HG02970 (cell line): ENCODE measurements at regions not wholly inside any gene's neighbourhood (a gene's known extent, or its start where the extent isn't known, plus 50 kb on each side); places are given as distances from the start of the nearest gene placed in this dataset.

ENCODE experiments used
- ATAC-seq: cut with Tn5 transposase; IDR thresholded peaks from one replicate; pipeline ENCODE4 v1.9.1; 2021; ENCODE audit warnings: mild to moderate bottlenecking, moderate library complexity, moderate number of reproducible peaks; ENCODE audit not compliant: unreplicated experiment, low FRiP score

DNA sequence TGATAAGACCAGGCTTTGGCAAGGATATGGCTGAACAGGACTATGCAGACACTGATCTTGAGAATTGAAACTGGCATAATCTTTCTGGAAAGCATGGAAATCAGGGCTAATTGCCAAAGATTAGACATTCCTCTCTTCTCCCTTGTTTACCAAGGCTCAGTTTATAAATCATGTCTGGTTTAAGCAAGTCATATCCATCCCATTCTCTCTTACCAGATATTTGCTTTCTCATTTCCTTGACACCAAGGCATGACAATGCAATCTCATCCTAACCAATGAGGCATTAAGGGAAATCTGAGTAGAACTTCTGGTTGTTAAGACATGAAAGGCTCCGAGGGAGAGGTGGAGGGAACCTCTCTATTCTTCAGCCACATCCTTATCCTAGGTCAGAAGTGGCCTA, 110.3 kb upstream of the CEP85L start:
- ATAC-seq: no peak

DNA sequence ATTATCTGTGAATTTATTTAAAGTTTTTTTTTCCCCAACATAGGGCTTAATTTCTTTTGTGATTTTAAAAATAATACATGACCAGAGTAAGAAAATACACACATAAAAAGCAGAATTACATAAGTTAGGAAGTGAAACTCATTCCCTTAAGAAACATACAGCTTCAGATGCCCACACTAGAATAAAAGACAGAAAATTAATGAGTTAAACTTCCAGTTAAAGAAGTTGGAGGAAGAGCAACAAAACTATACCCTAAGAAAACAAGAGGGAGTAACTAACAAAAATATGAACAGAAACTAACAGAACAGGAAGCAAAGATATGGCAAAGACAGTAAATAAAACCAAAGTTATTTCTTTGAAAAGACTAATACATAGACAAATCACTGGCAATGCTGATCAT, 107.6 kb upstream of the CEP85L start:
- ATAC-seq: no peak

DNA sequence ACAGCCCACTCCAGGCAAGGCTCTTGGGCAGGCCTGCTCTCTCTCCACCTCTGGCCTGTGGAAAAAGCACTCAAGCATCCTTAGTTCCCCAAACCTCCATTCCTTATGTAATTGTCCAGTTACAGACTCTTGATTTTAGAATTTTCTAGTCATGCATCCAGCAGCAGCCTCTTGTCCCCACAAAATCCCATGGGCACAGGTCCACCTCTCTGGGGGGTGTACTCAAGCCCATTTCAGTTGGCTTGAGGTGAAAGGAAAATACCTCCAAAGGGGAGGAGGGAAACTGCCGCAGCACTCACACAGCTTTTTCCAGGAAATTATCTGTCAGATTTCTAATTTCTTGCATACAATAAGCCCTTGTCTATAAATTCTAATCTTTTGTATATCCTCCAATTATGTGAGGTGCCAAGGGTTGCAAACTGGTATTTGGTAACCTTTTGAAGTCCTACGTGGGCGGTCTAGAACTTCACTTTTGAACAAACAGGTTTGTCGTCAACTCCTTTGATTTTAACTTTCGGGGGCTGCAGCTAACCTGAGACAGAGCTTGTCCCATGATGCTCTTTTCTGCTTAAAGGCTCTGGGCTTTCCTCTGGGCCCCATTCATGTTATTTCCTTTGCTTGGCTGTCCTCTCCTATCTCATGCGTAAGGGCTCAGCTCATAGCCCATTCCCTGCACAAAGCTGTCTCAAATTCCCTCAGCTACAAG, 104.7 kb upstream of the CEP85L start:
- no peak for ATAC-seq

DNA sequence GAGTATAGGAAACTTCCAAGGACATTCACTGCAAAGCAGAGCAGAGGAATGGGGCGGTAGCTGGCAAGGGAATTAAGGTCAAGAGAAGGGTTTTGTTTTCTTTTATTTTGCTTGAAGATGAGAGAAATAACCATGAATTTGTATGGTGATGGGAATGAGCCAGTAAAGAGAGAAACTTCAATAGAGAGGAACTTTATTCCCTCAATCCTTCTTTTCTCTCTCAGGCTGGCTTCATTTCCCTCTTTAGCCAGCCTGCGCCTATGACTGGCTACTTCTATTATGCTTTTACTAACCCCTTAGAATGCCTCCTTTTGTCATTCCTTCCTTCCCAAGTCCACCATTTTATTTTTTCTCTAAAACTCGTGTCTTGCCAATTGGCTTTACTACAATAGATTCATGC, 101.4 kb upstream of the CEP85L start:
- no peak for ATAC-seq

DNA sequence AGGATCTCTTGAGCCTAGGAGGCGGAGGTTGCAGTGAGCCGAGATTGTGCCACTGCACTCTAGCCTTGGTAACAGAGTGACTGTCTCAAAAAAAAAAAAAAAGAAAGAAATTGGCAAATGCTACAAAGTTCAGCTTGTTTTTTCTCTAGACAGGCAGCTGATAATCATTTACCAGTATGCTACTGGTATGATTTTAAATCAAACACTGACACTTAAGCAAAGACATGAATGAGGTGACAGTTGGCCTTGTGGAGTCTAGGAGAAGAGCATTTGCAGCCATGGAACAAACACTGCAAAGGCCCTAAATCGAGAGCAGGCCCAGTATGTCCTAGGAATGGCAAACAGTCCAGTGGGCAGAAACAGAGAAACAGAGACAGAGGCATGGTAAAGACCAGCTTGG, 99.7 kb upstream of the CEP85L start:
- no peak for ATAC-seq

DNA sequence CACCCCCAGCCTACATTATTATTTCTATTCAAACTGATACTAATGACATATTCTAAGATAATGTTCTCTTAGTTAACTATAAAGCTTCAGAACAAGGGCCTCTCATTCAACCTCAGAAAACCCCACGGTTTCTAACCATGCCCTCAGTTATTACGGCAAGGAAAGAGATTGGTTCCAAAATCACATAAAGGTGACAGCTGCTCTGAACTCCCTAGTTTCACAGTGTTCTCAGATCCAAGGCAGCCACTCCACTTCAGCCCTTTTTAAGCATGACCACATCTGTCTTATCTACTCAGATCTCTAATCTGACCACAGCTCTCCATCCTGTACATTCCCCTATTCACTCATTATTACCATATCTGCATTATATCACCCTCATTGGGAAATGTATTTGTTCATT, 98.8 kb upstream of the CEP85L start:
- no peak for ATAC-seq

DNA sequence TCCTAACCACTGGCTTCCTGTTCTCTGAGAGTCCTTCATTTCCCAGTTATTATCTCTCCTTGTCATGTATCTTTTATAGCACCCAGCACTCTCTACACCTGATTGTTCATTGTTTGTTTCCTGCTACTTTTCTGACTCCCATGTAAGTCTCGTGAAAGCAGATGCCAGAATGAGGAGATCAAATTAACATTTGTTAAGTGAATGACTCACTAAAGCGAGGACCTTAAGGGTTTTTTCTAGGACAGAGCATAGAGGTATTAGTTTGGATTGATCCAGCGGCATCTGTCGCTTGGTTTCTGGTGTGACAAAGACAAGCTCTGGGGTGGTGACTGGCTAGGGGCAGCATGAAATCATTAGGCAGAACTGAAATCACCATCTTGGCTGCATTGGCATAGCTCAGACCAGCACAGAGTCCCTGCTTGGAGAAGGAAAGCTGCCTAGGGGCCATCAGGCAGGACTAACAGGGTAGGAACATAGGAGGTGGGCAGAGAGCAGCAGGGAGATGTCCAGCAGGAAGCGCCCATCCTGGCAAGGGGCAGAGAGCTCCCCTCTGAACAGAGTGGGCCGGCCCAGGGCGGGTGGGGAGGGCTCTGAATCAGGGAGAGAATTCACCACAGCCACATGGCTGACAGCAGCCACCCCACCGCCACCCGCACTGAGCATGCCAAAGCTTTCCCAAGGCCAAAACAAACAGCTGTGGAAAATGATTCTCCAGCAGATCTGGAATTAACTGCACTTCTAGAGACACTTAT, 97.1 kb upstream of the CEP85L start:
- no peak for ATAC-seq

DNA sequence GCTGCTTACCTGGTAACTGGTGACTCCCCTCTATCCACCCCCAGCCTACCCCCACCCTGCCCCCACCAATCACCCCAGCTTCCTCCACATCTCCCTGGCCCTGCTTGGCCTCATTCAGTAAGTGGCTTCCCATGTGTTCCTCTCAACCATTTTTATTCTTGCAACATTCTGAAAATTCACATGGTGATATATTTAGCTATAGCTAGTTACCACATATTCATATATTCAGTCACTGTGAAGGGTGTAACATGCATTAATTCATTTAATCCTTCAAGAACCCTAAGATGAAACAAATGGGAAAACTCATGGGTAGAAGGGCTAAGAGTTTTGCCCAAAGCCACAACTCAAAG, 95.4 kb upstream of the CEP85L start:
- ATAC-seq: no peak

DNA sequence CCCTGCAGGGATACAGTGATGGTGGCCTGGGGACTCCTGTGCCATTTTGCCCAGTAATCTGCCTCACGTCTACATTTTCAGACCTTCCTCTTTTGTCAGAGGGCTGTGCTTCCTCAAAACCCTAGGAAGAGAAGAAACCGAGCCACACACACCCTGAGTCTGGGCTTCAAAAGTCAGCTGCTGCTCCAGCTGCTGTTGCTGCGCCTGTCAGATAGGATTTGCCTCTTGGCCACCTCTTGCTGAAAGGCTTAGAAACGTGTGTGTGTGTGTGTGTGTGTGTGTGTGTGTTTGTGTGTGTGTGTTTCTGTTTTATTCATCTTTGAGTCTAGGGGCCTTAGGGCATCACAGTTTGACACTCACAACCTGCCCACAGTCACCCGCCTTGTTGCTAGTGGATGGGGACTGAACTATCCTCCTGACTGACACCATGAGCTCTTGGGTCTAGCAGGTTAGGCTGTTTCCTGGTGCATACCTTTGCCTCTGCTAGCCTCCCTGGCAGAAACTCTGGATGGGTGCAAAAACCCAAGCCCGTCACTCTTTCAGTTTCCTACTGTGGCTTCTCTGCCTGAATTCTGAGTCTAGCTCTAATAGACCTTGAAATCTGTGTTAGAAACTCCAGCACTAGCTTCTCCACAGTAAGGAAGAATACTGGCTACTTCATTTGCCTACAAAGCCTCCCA, 94.9 kb upstream of the CEP85L start:
- no peak for ATAC-seq

DNA sequence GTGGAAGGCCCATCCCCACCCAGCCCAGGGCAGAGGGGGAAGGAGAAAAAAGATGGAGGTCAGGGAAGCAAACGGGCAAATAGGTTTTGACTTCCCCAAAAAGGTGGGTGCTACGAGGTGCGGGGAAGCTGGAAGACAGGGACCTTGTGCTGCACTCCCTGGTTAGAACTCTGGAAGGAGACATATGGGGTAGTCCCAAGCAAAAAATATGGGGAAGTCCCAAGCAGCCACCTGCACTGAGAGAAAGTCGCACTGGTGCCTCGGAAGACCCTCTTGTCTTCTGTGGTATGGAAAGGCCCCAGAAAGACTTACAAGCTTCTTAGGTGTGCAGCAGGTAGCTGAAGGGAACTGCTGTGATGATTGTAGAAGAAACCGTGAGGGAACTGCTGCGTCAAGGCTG, 93.8 kb upstream of the CEP85L start:
- ATAC-seq: no peak

DNA sequence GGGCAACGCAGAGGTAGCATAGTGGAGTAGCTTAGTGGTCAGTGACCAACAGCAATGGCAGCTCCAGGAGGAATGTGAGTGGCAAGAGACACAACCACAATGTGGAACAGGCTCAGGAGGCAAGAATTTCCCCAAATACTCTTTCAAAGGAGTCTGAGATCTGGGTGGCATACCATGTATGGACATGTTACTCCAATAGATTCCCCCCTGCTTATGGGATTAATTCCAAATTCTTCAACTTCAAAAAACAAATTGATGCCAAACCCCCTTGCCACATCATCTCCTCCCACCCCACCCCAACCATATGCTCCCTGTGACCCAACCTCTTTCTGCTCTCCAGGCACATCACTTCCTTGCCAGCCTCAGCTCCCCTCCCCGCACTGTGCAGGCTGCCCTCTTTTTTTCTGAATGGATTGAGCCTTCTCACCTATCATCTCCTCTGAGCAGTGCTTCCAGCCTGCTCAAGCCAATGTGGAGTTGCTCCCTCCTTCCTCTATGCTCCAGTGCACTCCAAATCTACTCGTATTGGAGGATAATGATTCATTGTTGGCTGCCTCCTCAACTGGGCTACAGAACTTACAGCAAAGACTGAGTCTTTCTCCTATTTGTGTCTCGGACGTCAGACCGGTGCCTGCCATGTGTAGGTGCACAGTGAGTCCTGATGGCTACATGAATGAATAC, 93.0 kb upstream of the CEP85L start:
- no peak for ATAC-seq

DNA sequence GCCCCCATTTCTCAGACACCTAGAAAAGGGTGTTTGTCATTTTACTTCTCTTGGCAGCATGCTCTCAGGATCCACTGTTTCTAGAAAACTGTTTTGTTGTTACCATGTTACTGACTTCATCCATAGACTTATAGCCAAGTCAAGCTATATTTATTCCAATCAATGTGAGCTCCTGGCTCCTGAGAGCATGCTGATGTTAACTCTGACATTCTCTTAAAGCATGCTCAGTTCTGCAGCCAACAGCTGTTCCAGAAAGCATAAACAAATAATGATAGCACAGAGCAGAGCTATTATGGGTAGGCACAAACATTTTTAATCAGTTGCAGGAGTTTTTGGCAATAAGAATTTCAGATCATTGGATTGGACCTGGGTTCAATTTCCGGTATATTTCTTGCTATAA, 92.4 kb upstream of the CEP85L start:
- no peak for ATAC-seq

DNA sequence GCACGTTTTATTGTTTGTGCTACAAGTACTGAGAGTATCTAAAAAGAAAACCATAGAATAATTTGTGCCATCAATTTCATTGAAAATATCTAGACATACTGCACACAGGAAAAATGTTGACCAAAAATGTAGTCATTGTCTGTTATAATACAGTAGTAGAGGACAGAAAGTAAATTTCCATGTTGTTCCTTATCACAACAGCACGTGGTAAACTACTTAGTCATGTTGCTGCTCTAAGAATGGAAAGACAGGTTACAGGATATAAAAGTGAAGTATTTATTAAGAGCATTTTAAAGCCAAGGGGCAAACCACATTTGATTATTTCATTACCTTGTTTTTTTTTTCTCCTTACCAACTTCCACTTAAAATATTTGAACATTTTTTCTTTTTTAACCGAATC, 89.0 kb upstream of the CEP85L start:
- ATAC-seq: no peak

DNA sequence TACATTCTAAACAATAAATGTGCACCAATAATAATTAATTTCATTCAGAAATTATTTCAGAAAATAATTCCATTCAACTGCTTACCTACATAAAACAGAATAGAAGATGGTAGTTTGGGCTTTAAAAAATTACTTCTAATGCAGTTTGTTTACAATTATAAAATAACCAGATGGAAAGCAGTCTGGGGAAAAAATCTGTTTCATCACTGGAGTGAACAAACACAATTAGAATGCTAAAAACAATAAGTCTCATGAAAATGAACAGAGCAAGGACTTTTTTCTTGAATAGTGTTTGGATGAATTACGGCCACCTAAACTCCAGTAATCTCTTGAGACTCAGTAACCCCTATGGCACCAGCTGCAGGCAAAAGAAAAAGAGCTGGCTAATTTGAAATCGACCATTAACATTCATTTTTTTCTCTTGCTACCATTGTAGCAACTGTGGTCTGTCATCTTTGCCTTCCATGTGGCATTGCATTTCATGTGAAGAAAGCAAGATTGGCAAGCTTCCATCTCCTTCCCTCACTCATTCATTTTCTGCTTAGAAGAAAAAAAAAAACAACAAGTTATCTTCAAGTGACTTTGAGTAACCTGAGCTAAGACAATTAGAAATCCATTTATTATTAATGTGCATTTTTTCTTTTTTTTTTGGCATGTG, 88.4 kb upstream of the CEP85L start:
- ATAC-seq: no peak

DNA sequence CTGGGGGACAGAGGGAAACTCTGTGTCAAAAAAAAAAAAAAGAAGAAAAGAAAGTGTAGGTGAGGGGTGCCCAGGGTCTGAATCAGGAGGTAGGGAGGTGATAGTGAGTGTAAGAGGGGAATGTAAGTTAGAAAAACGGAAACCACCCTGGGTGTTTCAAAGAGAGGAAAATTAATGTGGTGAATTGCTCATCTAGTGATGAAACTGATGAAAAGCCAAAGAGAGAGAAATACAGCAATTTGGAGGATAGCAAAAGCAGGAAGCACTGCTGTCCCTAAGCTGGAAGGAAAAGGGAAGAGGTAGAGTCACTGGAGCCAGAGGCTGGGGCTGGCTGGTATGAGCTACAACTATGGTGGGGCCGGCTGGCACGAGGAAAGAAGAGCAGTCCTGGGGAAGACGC, 85.0 kb upstream of the CEP85L start:
- no peak for ATAC-seq

DNA sequence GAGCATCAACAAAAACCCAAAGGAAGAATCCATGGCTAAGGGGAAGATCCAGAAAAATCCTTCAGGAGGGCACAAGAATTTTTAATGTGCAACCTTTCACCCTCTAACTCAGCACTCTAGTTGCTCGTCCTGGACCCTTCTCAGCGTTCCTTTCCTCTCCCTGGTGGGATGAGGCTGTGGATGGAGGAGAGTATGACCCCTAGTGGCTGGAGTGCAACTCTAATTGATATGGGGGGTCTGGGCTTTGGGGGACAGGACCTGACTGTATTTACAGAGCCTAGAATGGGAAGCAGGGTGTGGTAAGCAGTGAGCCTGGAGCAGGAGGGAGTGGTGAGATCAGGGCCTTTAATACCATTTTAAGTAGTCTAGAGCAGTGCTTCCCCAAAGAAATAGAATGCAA, 83.9 kb upstream of the CEP85L start:
- ATAC-seq: no peak

DNA sequence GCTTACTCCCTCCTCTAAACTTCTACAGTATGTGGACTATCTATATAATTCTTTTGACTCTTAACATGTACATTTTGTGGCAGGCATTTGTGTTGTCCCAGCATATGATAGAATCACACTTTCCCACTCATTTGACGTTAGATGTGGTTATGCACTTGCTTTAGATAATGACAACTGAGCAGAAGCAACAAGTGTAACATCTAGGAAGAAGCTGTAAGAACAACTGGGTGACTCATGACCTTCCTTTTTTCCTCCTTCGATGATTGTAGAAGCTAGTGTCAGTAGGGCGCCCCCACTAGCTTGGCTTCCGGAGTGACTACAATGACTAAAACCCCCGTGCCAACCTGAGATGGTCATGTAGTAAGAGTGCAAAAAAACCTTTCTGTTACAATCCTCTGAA, 74.6 kb upstream of the CEP85L start:
- no peak for ATAC-seq

DNA sequence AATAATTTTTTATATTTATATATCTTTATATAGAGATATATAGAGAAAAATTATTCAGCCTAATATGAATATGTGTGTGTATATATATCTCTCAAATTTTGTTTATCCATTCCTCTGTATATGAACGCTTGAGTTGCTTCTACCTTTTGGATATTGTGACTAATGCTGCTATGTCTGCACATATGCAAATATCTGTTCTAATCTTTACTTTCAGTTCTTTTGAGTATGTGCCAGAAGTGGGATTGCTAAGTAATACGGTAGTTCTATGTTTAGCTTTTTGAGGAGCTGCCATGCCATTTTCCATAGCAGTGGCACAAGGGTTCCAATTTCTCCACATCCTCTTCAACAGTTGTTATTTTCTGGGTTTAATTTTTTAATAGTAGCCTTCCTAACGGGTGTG, 72.8 kb upstream of the CEP85L start:
- peak; percentile 74 for ATAC-seq

DNA sequence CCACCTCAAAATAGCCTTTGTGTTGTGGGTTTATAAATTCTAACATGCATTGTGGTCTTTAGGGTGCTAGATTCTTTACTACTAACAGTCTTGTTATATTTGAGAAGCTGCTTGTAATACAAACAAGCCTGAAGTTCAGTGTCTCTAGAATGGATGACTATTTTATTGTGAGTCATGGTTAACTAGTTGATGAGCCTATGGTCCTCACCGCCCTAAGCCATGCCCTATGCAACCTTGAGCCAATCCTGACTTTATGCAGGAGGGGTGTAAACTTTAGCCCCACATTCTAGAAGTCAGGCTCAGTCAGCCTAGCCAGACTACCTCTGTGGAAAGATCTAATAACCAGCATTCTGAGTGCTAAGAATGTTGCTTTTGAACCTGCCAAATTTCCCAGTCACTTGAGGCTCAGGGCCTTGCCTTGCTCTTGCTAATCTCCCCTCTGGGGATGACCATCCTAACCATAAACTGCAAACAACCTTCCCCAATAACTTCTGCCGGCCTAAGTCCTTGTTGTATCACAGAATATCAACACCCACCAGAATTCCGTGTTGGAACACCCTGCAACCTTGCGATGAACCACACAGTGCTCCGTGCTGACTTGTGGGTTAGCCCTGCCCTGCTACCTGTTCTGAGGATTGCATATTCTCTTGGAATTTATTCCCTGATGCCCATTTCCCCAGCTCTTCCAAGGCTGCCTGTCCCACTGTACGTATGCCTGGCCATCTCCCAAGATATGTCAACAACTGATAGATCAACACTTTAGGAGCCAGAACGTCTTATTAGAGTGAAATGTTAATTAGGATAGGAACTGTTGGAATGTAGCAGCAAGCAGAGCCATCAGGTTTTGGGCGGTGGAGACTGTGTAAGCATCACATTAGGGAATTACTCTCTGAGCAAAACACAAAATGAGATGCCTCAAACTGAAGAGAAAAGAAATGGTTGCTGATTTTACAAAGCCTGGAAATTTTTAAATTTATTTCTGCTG, 71.7 kb upstream of the CEP85L start:
- ATAC-seq: no peak

DNA sequence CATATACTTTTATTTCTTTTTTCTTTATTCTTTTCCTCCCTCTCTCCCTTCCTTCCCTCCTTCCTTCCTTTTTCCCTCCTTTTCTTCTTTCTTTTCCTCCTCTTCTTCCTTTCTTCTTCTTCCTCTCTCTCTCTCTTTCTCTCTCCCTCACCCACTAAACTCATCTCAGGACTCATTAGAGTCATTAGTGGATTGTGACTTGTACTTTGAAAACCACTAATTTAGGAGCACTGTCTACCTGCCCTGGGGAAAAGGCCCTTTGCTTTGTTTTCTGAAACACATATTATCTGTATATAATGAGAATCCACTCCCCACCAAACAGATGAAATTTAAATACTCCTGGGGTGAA, 68.7 kb upstream of the CEP85L start:
- ATAC-seq: no peak
